NOMO-1 treated with DMSO at 0.1 percent for 48 hours (cell line): ENCODE measurements at regions not wholly inside any gene's neighbourhood (a gene's known extent, or its start where the extent isn't known, plus 50 kb on each side); places are given as distances from the start of the nearest gene placed in this dataset.

Experiments used
- DNase-seq: peaks from one replicate; lab custom pipeline; 2025; ENCODE audit not compliant: unreplicated experiment; lab: John Stamatoyannopoulos, UW

GRCh38 chr7:13532028-13532753 is 457.3 kb downstream of the ETV1 start:
- DNase-seq = peak; percentile 46

- no peak for DNase-seq
Measured at GRCh38 chr7:13538669-13539068, 450.8 kb downstream of the ETV1 start.

GRCh38 chr7:13540429-13540828 is 449.0 kb downstream of the ETV1 start:
- no peak for DNase-seq

- DNase-seq = no peak
Measured at GRCh38 chr7:13541326-13541725, 448.1 kb downstream of the ETV1 start.

GRCh38 chr7:13542451-13542850 is 447.0 kb downstream of the ETV1 start:
- no peak for DNase-seq

- no peak for DNase-seq
Measured at GRCh38 chr7:13551503-13551902, 438.0 kb downstream of the ETV1 start.

GRCh38 chr7:13560441-13560840 is 429.0 kb downstream of the ETV1 start:
- no peak for DNase-seq

- DNase-seq = no peak
Measured at GRCh38 chr7:13563257-13563656, 426.2 kb downstream of the ETV1 start.

GRCh38 chr7:13563680-13564079 is 425.8 kb downstream of the ETV1 start:
- DNase-seq = no peak

GRCh38 chr7:13577566-13578145 is 411.8 kb downstream of the ETV1 start:
- DNase-seq = no peak

- no peak for DNase-seq
Measured at GRCh38 chr7:13578294-13578693, 411.2 kb downstream of the ETV1 start.

GRCh38 chr7:13581097-13581496 is 408.4 kb downstream of the ETV1 start:
- no peak for DNase-seq

- DNase-seq = no peak
Measured at GRCh38 chr7:13593854-13594253, 395.6 kb downstream of the ETV1 start.

GRCh38 chr7:13602036-13602435 is 387.4 kb downstream of the ETV1 start:
- DNase-seq = no peak

GRCh38 chr7:13603016-13603415 is 386.4 kb downstream of the ETV1 start:
- no peak for DNase-seq

- DNase-seq = no peak
Measured at GRCh38 chr7:13603661-13604060, 385.8 kb downstream of the ETV1 start.

GRCh38 chr7:13604178-13604577 is 385.3 kb downstream of the ETV1 start:
- no peak for DNase-seq

- DNase-seq = no peak
Measured at GRCh38 chr7:13610372-13610771, 379.1 kb downstream of the ETV1 start.

GRCh38 chr7:13615679-13616078 is 373.8 kb downstream of the ETV1 start:
- DNase-seq = no peak

- DNase-seq = no peak
Measured at GRCh38 chr7:13627455-13627854, 362.0 kb downstream of the ETV1 start.

GRCh38 chr7:13628239-13629001 is 361.0 kb downstream of the ETV1 start:
- DNase-seq = no peak
